NCI-H2081 treated with DMSO at 0.1 percent for 48 hours (cell line): ENCODE measurements at regions not wholly inside any gene's neighbourhood (a gene's known extent, or its start where the extent isn't known, plus 50 kb on each side); places are given as distances from the start of the nearest gene placed in this dataset.
"Not testable (repeated sequence)": the region's sequence is repeated elsewhere in the genome, so short reads cannot be mapped to it uniquely, and the experiment has no call there.

Experiments
- DNase-seq: peaks from one replicate; lab custom pipeline; 2025; lab: John Stamatoyannopoulos, UW

- DNase-seq, result no peak
Measured at GRCh38 chr7:79548727-79549126, 95.3 kb upstream of the MAGI2 start.

- no peak for DNase-seq
Measured at GRCh38 chr7:79547132-79547531, 93.7 kb upstream of the MAGI2 start.

DNA sequence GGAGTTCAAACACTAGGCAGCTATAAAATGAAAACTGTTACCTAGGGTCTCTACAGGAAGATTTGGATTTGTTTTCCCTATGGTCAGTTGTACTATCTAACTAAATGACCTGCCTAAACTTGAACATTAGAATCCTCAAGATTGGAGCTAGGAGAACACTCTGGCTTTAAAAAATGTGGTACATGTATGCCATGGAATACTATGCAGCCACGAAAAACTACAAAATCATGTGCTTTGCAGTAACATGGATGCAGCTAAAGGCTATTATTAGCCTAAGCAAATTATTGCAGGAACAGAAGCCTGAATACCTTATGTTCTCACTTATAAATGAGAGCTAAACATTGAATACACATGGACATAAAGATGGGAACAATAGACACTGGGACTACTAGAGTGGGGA is 87.1 kb upstream of the MAGI2 start:
- DNase-seq, result no peak

DNA sequence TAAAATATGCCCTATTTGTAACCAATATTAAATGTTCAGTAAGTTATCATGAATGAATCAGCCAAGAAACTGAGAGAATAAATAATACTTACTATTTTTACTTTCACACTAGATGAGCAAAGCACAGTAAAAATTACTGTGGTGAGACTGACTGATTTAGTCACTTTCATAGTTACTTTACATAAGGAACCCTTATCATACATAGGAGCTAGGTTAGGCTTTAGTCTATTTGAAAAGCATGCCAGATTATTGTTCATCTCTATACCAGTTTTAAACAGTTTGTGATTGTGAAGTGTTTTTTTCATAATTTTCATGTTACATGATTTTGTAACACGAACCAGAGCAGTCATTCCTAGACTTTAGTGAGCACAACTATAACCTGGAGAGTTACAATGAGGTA is 80.7 kb upstream of the MAGI2 start:
- no peak for DNase-seq

GRCh38 chr7:79531905-79532664 is 78.6 kb upstream of the MAGI2 start:
- no peak for DNase-seq

GRCh38 chr7:79531116-79531515 is 77.6 kb upstream of the MAGI2 start:
- no peak for DNase-seq

GRCh38 chr7:79529881-79530235 is 76.4 kb upstream of the MAGI2 start:
- no peak for DNase-seq

DNA sequence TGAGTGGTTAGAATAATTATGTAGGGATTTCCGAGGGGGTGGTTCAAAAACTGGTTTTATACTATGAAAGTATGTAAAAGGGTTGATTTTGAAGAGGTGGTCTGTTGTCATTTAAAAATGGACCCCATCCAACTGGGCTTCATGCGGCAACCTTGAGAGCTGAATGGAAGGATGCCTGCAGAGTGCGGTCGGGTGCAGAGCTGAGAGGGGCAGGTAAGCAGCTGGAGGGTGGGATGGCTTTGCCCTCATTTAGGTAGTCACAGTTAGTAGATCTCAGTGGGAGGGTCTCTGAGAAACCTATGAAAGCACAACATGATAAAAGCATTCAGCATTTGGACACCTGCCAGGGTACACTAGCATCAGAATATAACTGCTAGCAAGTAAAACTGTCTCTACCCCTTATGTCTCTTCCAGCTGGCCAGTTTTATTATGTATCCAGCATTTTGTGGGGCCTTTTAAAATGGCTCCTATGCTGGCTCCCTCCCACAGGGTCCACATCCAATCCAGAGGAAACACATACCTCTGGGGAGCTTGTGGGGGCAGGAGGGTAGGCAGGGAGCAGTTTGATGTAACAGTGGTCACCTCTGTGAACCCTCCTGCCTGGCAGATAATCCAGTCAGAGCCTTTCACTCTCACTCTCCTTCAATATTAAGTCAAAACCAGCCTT is 75.9 kb upstream of the MAGI2 start:
- no peak for DNase-seq

DNA sequence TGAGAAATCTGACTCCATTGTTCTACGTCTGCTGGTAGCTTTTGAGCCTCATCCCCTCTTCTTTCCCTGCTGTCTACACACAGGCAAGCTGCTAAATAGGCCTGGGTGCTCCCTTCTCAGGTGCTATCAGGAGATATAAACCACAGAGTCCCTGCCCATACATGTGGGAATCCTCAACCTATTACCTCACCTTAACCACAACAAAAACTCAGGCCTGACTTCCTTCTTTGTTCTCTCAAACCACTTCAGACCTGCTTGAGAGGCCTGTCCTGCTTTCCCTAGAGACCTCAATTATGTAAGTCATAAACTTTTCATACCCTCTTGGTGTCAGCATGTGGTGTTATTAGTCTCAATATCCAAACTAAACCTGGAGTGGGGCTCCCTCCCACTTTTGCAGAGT is 75.0 kb upstream of the MAGI2 start:
- DNase-seq, result no peak

GRCh38 chr7:79524048-79524447 is 70.6 kb upstream of the MAGI2 start:
- DNase-seq, result no peak

DNA sequence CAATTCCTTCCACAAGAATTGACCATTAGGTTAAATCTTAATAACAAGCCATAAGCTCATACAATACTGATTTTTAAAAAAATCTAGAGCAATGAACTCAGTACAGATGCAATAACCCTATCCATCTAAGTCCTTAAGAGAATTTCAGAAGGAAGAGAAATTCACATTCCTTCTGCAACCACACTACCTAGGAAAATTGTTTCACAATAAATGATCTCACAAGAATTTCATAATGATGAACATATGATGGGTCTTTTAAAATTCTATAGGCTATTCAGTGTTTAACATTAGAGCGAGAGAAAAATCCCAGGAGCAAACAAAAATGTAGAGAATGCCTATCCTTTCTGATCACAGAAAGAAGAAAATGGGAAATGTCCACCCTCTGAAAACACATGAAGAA is 70.0 kb upstream of the MAGI2 start:
- no peak for DNase-seq

- no peak for DNase-seq
Measured at GRCh38 chr7:79520543-79520942, 67.1 kb upstream of the MAGI2 start.

- no peak for DNase-seq
Measured at GRCh38 chr7:79515358-79515757, 61.9 kb upstream of the MAGI2 start.

GRCh38 chr7:79513261-79513660 is 59.8 kb upstream of the MAGI2 start:
- DNase-seq, result no peak

DNA sequence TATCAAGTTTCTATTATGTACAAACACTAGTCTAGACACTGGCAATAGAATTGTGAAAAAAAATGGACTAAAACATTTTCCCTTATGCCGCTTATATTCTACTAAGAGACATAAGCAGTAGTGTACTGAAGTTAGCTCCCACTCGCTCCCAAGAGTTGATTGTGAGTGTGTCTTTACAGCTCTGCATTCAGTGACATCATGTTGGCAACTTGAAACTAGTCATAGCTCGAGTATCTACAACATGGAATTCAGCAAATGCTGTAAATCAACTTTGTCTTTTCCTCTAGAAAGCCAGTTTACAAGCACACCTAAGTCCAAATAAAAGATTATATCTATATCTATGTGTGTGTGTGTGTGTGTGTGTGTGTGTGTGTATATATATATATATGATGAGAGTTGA is 58.8 kb upstream of the MAGI2 start:
- no peak for DNase-seq

GRCh38 chr7:79511056-79511455 is 57.6 kb upstream of the MAGI2 start:
- not testable (repeated sequence) for DNase-seq

- DNase-seq, result no peak
Measured at GRCh38 chr7:79507131-79507530, 53.7 kb upstream of the MAGI2 start.

DNA sequence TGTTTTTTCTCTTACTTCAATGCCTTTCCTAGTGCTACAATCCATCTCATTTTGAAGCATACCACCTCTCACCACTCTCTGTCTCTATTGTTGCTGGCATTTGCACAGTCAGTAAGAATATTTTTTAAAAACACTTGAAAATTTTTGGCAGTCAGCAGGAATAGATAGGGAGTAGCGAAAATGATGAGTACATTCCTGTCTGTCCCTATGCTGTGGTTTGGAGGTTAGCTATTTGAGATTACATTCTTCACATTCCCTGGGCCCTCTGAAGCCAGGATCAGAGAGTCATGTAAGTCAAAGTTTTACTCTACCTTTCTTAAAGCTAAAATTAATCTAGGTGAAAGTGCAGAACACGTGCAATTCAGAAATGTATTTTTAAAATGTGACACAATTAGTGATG is 53.0 kb upstream of the MAGI2 start:
- DNase-seq, result no peak

DNA sequence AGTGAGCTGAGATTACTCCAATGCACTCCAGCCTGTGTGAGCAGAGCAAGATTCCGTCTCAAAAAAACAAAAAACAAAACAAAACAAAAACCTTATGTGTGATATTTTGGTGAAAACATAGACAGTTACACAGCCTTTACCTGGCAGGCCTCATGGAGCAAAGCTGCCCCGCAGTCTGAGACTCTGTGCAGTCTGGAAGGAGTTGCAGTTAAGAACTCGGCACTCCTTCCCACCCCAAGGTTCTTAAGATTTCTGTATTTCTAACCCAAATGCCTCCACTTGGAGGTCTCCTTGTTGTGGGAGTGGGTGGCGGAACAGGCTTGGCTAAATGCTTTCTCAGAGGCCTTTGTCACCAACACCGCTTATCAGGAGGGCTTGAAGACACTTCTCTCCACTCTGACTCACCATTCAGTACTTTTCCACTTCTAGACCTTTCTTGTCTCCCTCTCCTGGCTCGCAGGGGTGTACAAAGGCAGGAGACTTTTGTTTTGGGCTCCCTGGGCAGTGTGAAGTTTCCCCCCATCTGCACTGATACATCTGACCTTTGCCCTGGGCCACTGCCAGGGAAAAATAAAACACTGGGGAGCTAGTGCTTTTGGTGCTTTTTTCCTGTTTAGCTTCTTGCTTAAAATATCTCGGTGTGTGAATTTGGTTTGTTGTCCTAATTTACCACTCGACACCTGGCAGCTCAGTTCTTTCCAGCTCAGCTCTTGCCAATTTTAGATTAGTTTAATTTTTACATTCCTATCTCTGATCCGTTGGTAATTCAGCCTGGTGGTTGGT is 51.3 kb upstream of the MAGI2 start:
- DNase-seq, result no peak
